Kidney glomerular epithelial cell (primary cell): ENCODE measurements at regions not wholly inside any gene's neighbourhood (a gene's known extent, or its start where the extent isn't known, plus 50 kb on each side); places are given as distances from the start of the nearest gene placed in this dataset.
"Not testable (repeated sequence)": the region's sequence is repeated elsewhere in the genome, so short reads cannot be mapped to it uniquely, and the experiment has no call there.

Experiments used
- DNase-seq: peaks from one replicate; lab custom pipeline; 2025; lab: John Stamatoyannopoulos, UW

GRCh38 chr2:121133551-121134319 is 151.3 kb downstream of the TFCP2L1 start:
- no peak for DNase-seq

GRCh38 chr2:121134728-121135127 is 150.3 kb downstream of the TFCP2L1 start:
- no peak for DNase-seq

- DNase-seq, result no peak
Measured at GRCh38 chr2:121135168-121135853, 149.7 kb downstream of the TFCP2L1 start.

GRCh38 chr2:121136323-121136722 is 148.7 kb downstream of the TFCP2L1 start:
- no peak for DNase-seq

GRCh38 chr2:121137571-121137970 is 147.4 kb downstream of the TFCP2L1 start:
- DNase-seq, result no peak

- no peak for DNase-seq
Measured at GRCh38 chr2:121140734-121141133, 144.3 kb downstream of the TFCP2L1 start.

- no peak for DNase-seq
Measured at GRCh38 chr2:121142452-121142851, 142.6 kb downstream of the TFCP2L1 start.

- no peak for DNase-seq
Measured at GRCh38 chr2:121144111-121144510, 140.9 kb downstream of the TFCP2L1 start.

GRCh38 chr2:121146630-121147029 is 138.4 kb downstream of the TFCP2L1 start:
- DNase-seq, result no peak

- DNase-seq, result peak; percentile 6
Measured at GRCh38 chr2:121147766-121148165, 137.2 kb downstream of the TFCP2L1 start.

- no peak for DNase-seq
Measured at GRCh38 chr2:121148481-121148880, 136.5 kb downstream of the TFCP2L1 start.

- no peak for DNase-seq
Measured at GRCh38 chr2:121149384-121149783, 135.6 kb downstream of the TFCP2L1 start.

GRCh38 chr2:121150126-121150525 is 134.9 kb downstream of the TFCP2L1 start:
- DNase-seq, result no peak

GRCh38 chr2:121150713-121151112 is 134.3 kb downstream of the TFCP2L1 start:
- DNase-seq, result no peak

GRCh38 chr2:121151311-121152109 is 133.5 kb downstream of the TFCP2L1 start:
- no peak for DNase-seq

- DNase-seq, result no peak
Measured at GRCh38 chr2:121152861-121153260, 132.1 kb downstream of the TFCP2L1 start.

GRCh38 chr2:121153516-121153915 is 131.5 kb downstream of the TFCP2L1 start:
- DNase-seq, result no peak

- DNase-seq, result no peak
Measured at GRCh38 chr2:121155502-121156056, 129.4 kb downstream of the TFCP2L1 start.

GRCh38 chr2:121157481-121157880 is 127.5 kb downstream of the TFCP2L1 start:
- DNase-seq, result not testable (repeated sequence)

- DNase-seq, result no peak
Measured at GRCh38 chr2:121159291-121160071, 125.5 kb downstream of the TFCP2L1 start.

GRCh38 chr2:121160366-121160765 is 124.6 kb downstream of the TFCP2L1 start:
- no peak for DNase-seq

- no peak for DNase-seq
Measured at GRCh38 chr2:121161272-121161671, 123.7 kb downstream of the TFCP2L1 start.
